HFFc6 (cell line): ENCODE measurements at regions not wholly inside any gene's neighbourhood (a gene's known extent, or its start where the extent isn't known, plus 50 kb on each side); places are given as distances from the start of the nearest gene placed in this dataset.

Experiments used
- DNase-seq: peaks from one replicate; pipeline ENCODE4 v3.0.0-alpha.2; 2018
- H3K27ac Mint-ChIP-seq: 2 replicates; pipeline ENCODE4 v1.8.0; 2020; ENCODE audit warnings: mild to moderate bottlenecking, mixed read lengths
- H3K27me3 Mint-ChIP-seq: 2 replicates; pipeline ENCODE4 v1.8.0; 2021; ENCODE audit warnings: mild to moderate bottlenecking, moderate library complexity, mixed read lengths; ENCODE audit not compliant: insufficient read depth
- H3K36me3 Mint-ChIP-seq: 2 replicates; pipeline ENCODE4 v1.8.0; 2021; ENCODE audit warnings: low read depth, mixed read lengths
- H3K4me1 Mint-ChIP-seq: 2 replicates; pipeline ENCODE4 v1.8.0; 2020; ENCODE audit warnings: low read depth, mixed read lengths
- H3K4me3 Mint-ChIP-seq: 2 replicates; pipeline ENCODE4 v1.8.0; 2020; ENCODE audit warnings: mild to moderate bottlenecking, moderate library complexity, mixed read lengths
- H3K9me3 Mint-ChIP-seq: 2 replicates; pipeline ENCODE4 v1.8.0; 2020; ENCODE audit warnings: mild to moderate bottlenecking, mixed read lengths
- CTCF ChIP-seq: fragments of 200-600 bp; sonication (generic); IDR thresholded peaks from 2 replicates; pipeline ENCODE4 v1.5.0; 2021; ENCODE audit warnings: antibody characterized with exemption, mild to moderate bottlenecking

GRCh38 chr18:55778788-55779690, 191.0 kb upstream of the TCF4 start:
- Mint-ChIP-seq H3K27ac (peak overlapping the region; percentile 82), H3K27me3 (no peaks in the 10 kb centered on the region; the same call in 1 of the 2 replicates), H3K36me3 (no peaks in the 10 kb centered on the region), H3K4me3 (peak overlapping the region; percentile 91), H3K4me1 (peaks cover 44% of the 10 kb centered on the region), H3K9me3 (no peaks in the 10 kb centered on the region)
- DNase-seq = no peak
- no peak for TF ChIP-seq CTCF

GRCh38 chr18:55777666-55778304, 189.8 kb upstream of the TCF4 start:
- H3K27me3 Mint-ChIP-seq = no peaks in the 10 kb centered on the region; the same call in 1 of the 2 replicates
- TF ChIP-seq CTCF = no peak
- H3K27ac Mint-ChIP-seq = no peak overlapping the region
- H3K9me3 Mint-ChIP-seq = no peaks in the 10 kb centered on the region
- H3K4me1 Mint-ChIP-seq = peaks cover 44% of the 10 kb centered on the region
- no peak overlapping the region for H3K4me3 Mint-ChIP-seq
- no peaks in the 10 kb centered on the region for H3K36me3 Mint-ChIP-seq
- no peak for DNase-seq

GRCh38 chr18:55775972-55776371, 188.0 kb upstream of the TCF4 start:
- H3K27me3 Mint-ChIP-seq = no peaks in the 10 kb centered on the region
- H3K4me1 Mint-ChIP-seq = peaks cover 34% of the 10 kb centered on the region
- H3K36me3 Mint-ChIP-seq = no peaks in the 10 kb centered on the region
- H3K4me3 Mint-ChIP-seq = no peak overlapping the region
- no peak for DNase-seq
- TF ChIP-seq CTCF = peak; percentile 26; the same call in 1 of the 2 replicates
- no peak overlapping the region for H3K27ac Mint-ChIP-seq
- no peaks in the 10 kb centered on the region for H3K9me3 Mint-ChIP-seq

- Mint-ChIP-seq H3K9me3 (no peaks in the 10 kb centered on the region), H3K27me3 (no peaks in the 10 kb centered on the region), H3K4me3 (no peak overlapping the region), H3K4me1 (peaks cover 25% of the 10 kb centered on the region), H3K27ac (no peak overlapping the region), H3K36me3 (no peaks in the 10 kb centered on the region)
- no peak for DNase-seq
- TF ChIP-seq CTCF = no peak
These were observed 186.5 kb upstream of the TCF4 start for GRCh38 chr18:55774505-55774904.

GRCh38 chr18:55768255-55768654, 180.3 kb upstream of the TCF4 start:
- peak overlapping the region; percentile 33; the same call in 1 of the 2 replicates for H3K27ac Mint-ChIP-seq
- peak overlapping the region; percentile 46; the same call in 1 of the 2 replicates for H3K4me3 Mint-ChIP-seq

More at GRCh38 chr18:55768255-55768654, 180.3 kb upstream of the TCF4 start:
- TF ChIP-seq CTCF = no peak
- Mint-ChIP-seq H3K36me3 (no peaks in the 10 kb centered on the region; the same call in 1 of the 2 replicates), H3K9me3 (no peaks in the 10 kb centered on the region), H3K27me3 (no peaks in the 10 kb centered on the region), H3K4me1 (peaks cover 36% of the 10 kb centered on the region)
- no peak for DNase-seq
